HepG2 (cell line): ENCODE measurements at regions not wholly inside any gene's neighbourhood (a gene's known extent, or its start where the extent isn't known, plus 50 kb on each side); places are given as distances from the start of the nearest gene placed in this dataset.
A peak's percentile ranks its signal among the peaks of the same experiment; 100 is the strongest.
"Not testable (repeated sequence)": the region's sequence is repeated elsewhere in the genome, so short reads cannot be mapped to it uniquely, and the experiment has no call there.

Source experiments
- ATAC-seq: fragments of 200-7000 bp; cut with Tn5 transposase; 3 replicates; pipeline ENCODE4 v1.9.1; 2020; ENCODE audit warnings: mild to moderate bottlenecking, moderate library complexity
- BruUV-seq: library from RNA; stranded (reverse); fragments of 400-500 nt; replicated peaks from 2 replicates; lab custom pipeline; 2021; lab: Mats Ljungman, UMichigan
- CTCF ChIA-PET: fragments of 300-600 bp; formaldehyde crosslinking; extraction: SDS; loops from one replicate; lab custom pipeline; 2021; ENCODE audit warnings: low total read pairs, inconsistent platforms, low intra/inter-chr PET ratio; lab: Yijun Ruan, JAX
- POLR2A ChIA-PET: fragments of 350-600 bp; sonication (Branson Sonifier 250); formaldehyde crosslinking; loops from one replicate; lab custom pipeline; 2020; ENCODE audit warnings: antibody characterized with exemption, inconsistent platforms; lab: Yijun Ruan, JAX
- DNase-seq: peaks from one replicate; pipeline ENCODE4 v3.0.0-alpha.2; 2015; ENCODE audit warnings: low spot score
- FAIRE-seq: peaks from 3 replicates; lab custom pipeline; 2011; peaks lifted over from hg19 to GRCh38; lab: Jason Lieb, UNC
- H2AFZ ChIP-seq: one replicate; pipeline ENCODE4 v1.6.1; 2011; ENCODE audit warnings: low read length, inconsistent platforms
- H3K27ac ChIP-seq: fragments of 300-600 bp; 3 replicates; pipeline ENCODE4 v1.8.0; 2011; ENCODE audit warnings: mixed run types, mild to moderate bottlenecking, mixed read lengths, low read length, inconsistent platforms; ENCODE audit not compliant: insufficient read depth; ENCODE audit errors: extremely low read length
- H3K27me3 ChIP-seq, 2 experiments: fragments of 200-600 bp in 1 of 2; 2 replicates in 1 of 2; 3 replicates in 1 of 2; pipeline versions ENCODE4 v1.6.0 to v1.8.0; 2011; ENCODE audit warnings: low read length in 2 of 2, mild to moderate bottlenecking in 2 of 2, moderate library complexity in 2 of 2, inconsistent platforms in 1 of 2; ENCODE audit not compliant: insufficient read depth in 2 of 2, control insufficient read depth in 1 of 2
- H3K36me3 ChIP-seq, 2 experiments: fragments of 200-600 bp in 1 of 2; replicated peaks in 1 of 2; 2 replicates in 1 of 2; 3 replicates in 1 of 2; pipeline versions ENCODE4 v1.5.1 to v1.8.0; 2011; ENCODE audit warnings: low read length in 2 of 2, inconsistent platforms in 1 of 2; ENCODE audit not compliant: insufficient read depth in 2 of 2, control insufficient read depth in 1 of 2
- H3K4me1 ChIP-seq: 2 replicates; pipeline ENCODE4 v1.5.1; 2012; ENCODE audit warnings: low read length, inconsistent platforms; ENCODE audit not compliant: insufficient read depth
- H3K4me2 ChIP-seq: 2 replicates; pipeline ENCODE4 v1.6.0; 2011; ENCODE audit warnings: low read depth, low read length, inconsistent platforms
- H3K4me3 ChIP-seq, 3 experiments: fragments of 200-600 bp in 1 of 3; sonication (generic), shearing (Covaris generic) in 1 of 3; replicated peaks in 1 of 3; 2 replicates each; pipeline ENCODE4 v1.5.1; 2011 to 2016; ENCODE audit warnings: low read length in 3 of 3, inconsistent platforms in 2 of 3, low read depth in 2 of 3, mild to moderate bottlenecking in 2 of 3, control low read depth in 1 of 3, mixed read lengths in 1 of 3; ENCODE audit not compliant: insufficient read depth in 1 of 3
- H3K79me2 ChIP-seq: one replicate; pipeline ENCODE4 v1.6.1; 2011; ENCODE audit warnings: low read length, inconsistent platforms; ENCODE audit not compliant: insufficient read depth
- H3K9ac ChIP-seq: 2 replicates; pipeline ENCODE4 v1.6.0; 2011; ENCODE audit warnings: mild to moderate bottlenecking, low read depth, low read length, inconsistent platforms; ENCODE audit not compliant: insufficient read depth
- H3K9me3 ChIP-seq: 2 replicates; pipeline ENCODE4 v1.5.1; 2012; ENCODE audit warnings: mild to moderate bottlenecking, low read length
- H4K20me1 ChIP-seq: 2 replicates; pipeline ENCODE4 v1.6.0; 2011; ENCODE audit warnings: inconsistent platforms, mild to moderate bottlenecking, low read length, moderate library complexity; ENCODE audit not compliant: insufficient read depth
- EHMT2 ChIP-seq: fragments of 200-600 bp; sonication (generic); IDR thresholded peaks from 2 replicates; pipeline ENCODE4 v1.7.0; 2017; ENCODE audit warnings: antibody characterized with exemption, low read depth, low read length, borderline replicate concordance
- FOXA1 ChIP-seq, 2 experiments: fragments of 450-650 bp in 1 of 2; sonication (generic) in 1 of 2; formaldehyde crosslinking in 1 of 2; IDR thresholded peaks; 2 replicates each; pipeline versions ENCODE4 v1.4.0 to v1.6.1; 2016 to 2020; ENCODE audit warnings: missing genetic modification reagents in 1 of 2
- GABPA ChIP-seq, 2 experiments: IDR thresholded peaks; 2 replicates each; pipeline ENCODE4 v1.6.1; 2011 to 2016; ENCODE audit warnings: low read depth in 2 of 2, low read length in 1 of 2, missing biosample characterization in 1 of 2, missing genetic modification characterization in 1 of 2
- NR2F2 ChIP-seq: IDR thresholded peaks from 2 replicates; pipeline ENCODE4 v1.6.1; 2012; ENCODE audit warnings: low read depth, inconsistent platforms, borderline replicate concordance
- SOX6 ChIP-seq, 2 experiments: fragments of 450-650 bp in 1 of 2; sonication (generic) in 1 of 2; formaldehyde crosslinking in 1 of 2; IDR thresholded peaks; 2 replicates each; pipeline versions ENCODE4 v1.4.0 to v1.6.1; 2017 to 2020; ENCODE audit warnings: antibody characterized with exemption in 1 of 2, mild to moderate bottlenecking in 1 of 2, missing genetic modification reagents in 1 of 2
- ZNF839 ChIP-seq: sonication (generic); formaldehyde crosslinking; IDR thresholded peaks from 2 replicates; pipeline ENCODE4 v1.4.0; 2020; ENCODE audit warnings: missing genetic modification reagents, mild to moderate bottlenecking, borderline replicate concordance
- ZNF879 ChIP-seq: sonication (generic); formaldehyde crosslinking; IDR thresholded peaks from 2 replicates; pipeline ENCODE4 v1.8.1; 2023; ENCODE audit warnings: missing genetic modification reagents
- WGBS: methylation state at CpG from one replicate; pipeline ENCODE4 v1.1.6; 2017; ENCODE audit warnings: low lambda C conversion rate; 5-methylcytosine and 5-hydroxymethylcytosine counted together
- in situ Hi-C: cut with HindIII; loops from 2 replicates; pipeline ENCODE4 v1.10.0; 2017; ENCODE audit warnings: low pct_unique_long_range_greater_than_20kb; ENCODE audit not compliant: extremely low pct_ligation_motif_present
- intact Hi-C: fragments of 100-400 bp; cut with micrococcal nuclease; formaldehyde crosslinking; loops from one replicate; pipeline ENCODE4 v1.10.0; 2022; ENCODE audit not compliant: unreplicated experiment
- TF ChIP-seq, protein P1 (sequence below): sonication (generic); formaldehyde crosslinking; IDR thresholded peaks from 2 replicates; pipeline ENCODE4 v1.4.0; 2020; ENCODE audit warnings: missing genetic modification reagents, borderline replicate concordance
- TF ChIP-seq, protein P2 (sequence below): sonication (generic); formaldehyde crosslinking; IDR thresholded peaks from 2 replicates; pipeline ENCODE4 v1.5.0; 2020; ENCODE audit warnings: mild to moderate bottlenecking, missing genetic modification reagents, moderate library complexity
- TF ChIP-seq, protein P3 (sequence below): sonication (generic); formaldehyde crosslinking; IDR thresholded peaks from 2 replicates; pipeline ENCODE4 v1.4.0; 2020; ENCODE audit warnings: missing genetic modification reagents
- TF ChIP-seq, protein P4 (sequence below): sonication (generic); formaldehyde crosslinking; IDR thresholded peaks from 2 replicates; pipeline ENCODE4 v1.8.1; 2023; ENCODE audit warnings: mild to moderate bottlenecking, missing genetic modification reagents

DNA sequence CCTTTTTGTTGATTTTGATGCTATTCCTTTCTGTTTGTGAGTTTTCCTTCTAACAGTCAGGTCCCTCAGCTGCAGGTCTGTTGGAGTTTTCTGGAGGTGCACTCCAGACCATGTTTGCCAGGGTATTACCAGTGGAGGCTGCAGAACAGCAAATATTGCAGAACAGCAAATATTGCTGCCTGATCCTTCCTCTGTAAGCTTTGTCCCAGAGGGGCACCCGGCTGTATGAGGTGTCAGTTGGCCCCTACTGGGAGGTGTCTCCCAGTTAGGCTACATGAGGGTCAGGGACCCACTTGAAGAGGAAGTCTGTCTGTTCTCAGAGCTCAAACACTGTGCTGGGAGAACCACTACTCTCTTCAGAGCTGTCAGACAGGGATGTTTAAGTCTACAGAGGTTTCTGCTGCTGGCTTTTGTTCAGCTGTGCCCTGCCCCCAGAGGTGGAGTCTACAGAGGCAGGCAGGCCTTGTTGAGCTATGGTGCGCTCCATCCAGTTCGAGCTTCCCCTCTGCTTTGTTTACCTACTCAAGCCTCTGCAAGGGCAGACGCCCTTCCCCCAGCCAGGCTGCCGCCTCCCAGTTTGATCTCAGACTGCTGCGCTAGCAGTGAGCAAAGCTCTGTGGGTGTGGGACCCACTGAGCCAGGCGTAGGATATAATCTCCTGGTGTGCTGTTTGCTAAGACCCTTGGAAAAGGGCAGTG lies 70.3 kb upstream of the CECR2 start:
- H3K4me2 ChIP-seq: peak overlapping the region; percentile 55
- TF ChIP-seq, protein P1, sequence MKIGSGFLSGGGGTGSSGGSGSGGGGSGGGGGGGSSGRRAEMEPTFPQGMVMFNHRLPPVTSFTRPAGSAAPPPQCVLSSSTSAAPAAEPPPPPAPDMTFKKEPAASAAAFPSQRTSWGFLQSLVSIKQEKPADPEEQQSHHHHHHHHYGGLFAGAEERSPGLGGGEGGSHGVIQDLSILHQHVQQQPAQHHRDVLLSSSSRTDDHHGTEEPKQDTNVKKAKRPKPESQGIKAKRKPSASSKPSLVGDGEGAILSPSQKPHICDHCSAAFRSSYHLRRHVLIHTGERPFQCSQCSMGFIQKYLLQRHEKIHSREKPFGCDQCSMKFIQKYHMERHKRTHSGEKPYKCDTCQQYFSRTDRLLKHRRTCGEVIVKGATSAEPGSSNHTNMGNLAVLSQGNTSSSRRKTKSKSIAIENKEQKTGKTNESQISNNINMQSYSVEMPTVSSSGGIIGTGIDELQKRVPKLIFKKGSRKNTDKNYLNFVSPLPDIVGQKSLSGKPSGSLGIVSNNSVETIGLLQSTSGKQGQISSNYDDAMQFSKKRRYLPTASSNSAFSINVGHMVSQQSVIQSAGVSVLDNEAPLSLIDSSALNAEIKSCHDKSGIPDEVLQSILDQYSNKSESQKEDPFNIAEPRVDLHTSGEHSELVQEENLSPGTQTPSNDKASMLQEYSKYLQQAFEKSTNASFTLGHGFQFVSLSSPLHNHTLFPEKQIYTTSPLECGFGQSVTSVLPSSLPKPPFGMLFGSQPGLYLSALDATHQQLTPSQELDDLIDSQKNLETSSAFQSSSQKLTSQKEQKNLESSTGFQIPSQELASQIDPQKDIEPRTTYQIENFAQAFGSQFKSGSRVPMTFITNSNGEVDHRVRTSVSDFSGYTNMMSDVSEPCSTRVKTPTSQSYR (CRISPR knock-in tag): peak; percentile 69
- H3K4me1 ChIP-seq; H3K9ac ChIP-seq; BruUV-seq; H3K36me3 ChIP-seq; H3K27me3 ChIP-seq; H3K79me2 ChIP-seq; intact Hi-C loops; H3K4me3 ChIP-seq; H2AFZ ChIP-seq; H3K27ac ChIP-seq; FAIRE-seq; H4K20me1 ChIP-seq; H3K9me3 ChIP-seq; in situ Hi-C loops; CTCF ChIA-PET; POLR2A ChIA-PET; TF ChIP-seq FOXA1, SOX6 (IDR thresholded peaks at IDR 0.05): not testable (repeated sequence)
- TF ChIP-seq FOXA1 (CRISPR knock-in tag; IDR thresholded peaks at IDR 0.05): peak; percentile 54; the same call in 1 of the 2 replicates
- TF ChIP-seq SOX6 (CRISPR knock-in tag; IDR thresholded peaks at IDR 0.05): peak; percentile 11; the same call in 1 of the 2 replicates
- WGBS: 0% methylated on average over 1 of the region's 7 CpGs
- ATAC-seq (peak; percentile 58), DNase-seq (peak; percentile 26)

DNA sequence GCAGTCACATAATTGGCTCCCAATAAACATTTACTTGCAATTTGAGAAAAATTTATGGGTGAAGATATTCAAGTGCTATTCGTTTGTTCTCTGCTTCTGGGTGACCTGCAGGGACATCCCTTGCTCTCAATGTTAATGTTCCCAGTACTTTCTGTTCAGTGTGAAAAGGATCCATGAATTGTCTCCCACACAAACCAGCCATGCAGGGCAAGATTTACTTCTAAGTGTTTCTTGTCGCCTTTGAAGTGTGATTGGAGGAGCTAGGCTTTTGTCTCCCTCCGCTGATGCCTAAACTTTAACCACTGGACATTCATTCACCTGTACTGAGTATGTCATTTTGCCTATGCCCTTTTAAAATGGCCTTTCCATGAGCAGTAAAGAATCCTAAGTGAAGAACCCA lies 66.4 kb upstream of the ADA2 start:
- POLR2A ChIA-PET: no interaction called here
- 15% methylated on average over 3 of the region's 3 CpGs for WGBS
- H3K9ac ChIP-seq: no peak overlapping the region
- H3K36me3 ChIP-seq: no peaks in the 10 kb centered on the region
- in situ Hi-C loops (no loop called here), intact Hi-C loops (no loop called here)
- ATAC-seq (no peak), FAIRE-seq (no peak), DNase-seq (no peak)
- H3K9me3 ChIP-seq: no peaks in the 10 kb centered on the region
- H3K4me1 ChIP-seq: no peaks in the 10 kb centered on the region
- no peaks in the 10 kb centered on the region for H3K79me2 ChIP-seq
- H4K20me1 ChIP-seq: no peaks in the 10 kb centered on the region
- H3K27me3 ChIP-seq: peaks cover 0 to 4% of the 10 kb centered on the region in 2 experiments; a peak in 2 of 5 replicates
- no peak overlapping the region for H3K4me2 ChIP-seq
- BruUV-seq: no TSS peak
- CTCF ChIA-PET: no interaction called here
- H2AFZ ChIP-seq: no peak overlapping the region
- no peak overlapping the region for H3K27ac ChIP-seq
- H3K4me3 ChIP-seq: no peak overlapping the region
- TF ChIP-seq, protein P2, sequence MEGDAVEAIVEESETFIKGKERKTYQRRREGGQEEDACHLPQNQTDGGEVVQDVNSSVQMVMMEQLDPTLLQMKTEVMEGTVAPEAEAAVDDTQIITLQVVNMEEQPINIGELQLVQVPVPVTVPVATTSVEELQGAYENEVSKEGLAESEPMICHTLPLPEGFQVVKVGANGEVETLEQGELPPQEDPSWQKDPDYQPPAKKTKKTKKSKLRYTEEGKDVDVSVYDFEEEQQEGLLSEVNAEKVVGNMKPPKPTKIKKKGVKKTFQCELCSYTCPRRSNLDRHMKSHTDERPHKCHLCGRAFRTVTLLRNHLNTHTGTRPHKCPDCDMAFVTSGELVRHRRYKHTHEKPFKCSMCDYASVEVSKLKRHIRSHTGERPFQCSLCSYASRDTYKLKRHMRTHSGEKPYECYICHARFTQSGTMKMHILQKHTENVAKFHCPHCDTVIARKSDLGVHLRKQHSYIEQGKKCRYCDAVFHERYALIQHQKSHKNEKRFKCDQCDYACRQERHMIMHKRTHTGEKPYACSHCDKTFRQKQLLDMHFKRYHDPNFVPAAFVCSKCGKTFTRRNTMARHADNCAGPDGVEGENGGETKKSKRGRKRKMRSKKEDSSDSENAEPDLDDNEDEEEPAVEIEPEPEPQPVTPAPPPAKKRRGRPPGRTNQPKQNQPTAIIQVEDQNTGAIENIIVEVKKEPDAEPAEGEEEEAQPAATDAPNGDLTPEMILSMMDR (CRISPR knock-in tag): no peak
- TF ChIP-seq, protein P3, sequence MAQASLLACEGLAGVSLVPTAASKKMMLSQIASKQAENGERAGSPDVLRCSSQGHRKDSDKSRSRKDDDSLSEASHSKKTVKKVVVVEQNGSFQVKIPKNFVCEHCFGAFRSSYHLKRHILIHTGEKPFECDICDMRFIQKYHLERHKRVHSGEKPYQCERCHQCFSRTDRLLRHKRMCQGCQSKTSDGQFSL (CRISPR knock-in tag): no peak
- TF ChIP-seq ZNF839 (no peak), NR2F2 (no peak), EHMT2 (no peak), GABPA (IDR thresholded peaks at IDR 0.05; ENCODE audit: low read depth, low read length) (no peak), GABPA (CRISPR knock-in tag; IDR thresholded peaks at IDR 0.05; ENCODE audit: low read depth) (no peak), ZNF879 (CRISPR knock-in tag) (no peak)
- TF ChIP-seq, protein P4, sequence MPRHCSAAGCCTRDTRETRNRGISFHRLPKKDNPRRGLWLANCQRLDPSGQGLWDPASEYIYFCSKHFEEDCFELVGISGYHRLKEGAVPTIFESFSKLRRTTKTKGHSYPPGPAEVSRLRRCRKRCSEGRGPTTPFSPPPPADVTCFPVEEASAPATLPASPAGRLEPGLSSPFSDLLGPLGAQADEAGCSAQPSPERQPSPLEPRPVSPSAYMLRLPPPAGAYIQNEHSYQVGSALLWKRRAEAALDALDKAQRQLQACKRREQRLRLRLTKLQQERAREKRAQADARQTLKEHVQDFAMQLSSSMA (CRISPR knock-in tag): no peak
